Neutrophil (primary cell): ENCODE measurements at regions not wholly inside any gene's neighbourhood (a gene's known extent, or its start where the extent isn't known, plus 50 kb on each side); places are given as distances from the start of the nearest gene placed in this dataset.

ENCODE experiments used
- H3K27ac ChIP-seq: fragments of 200-600 bp; sonication (generic); 2 replicates; pipeline ENCODE4 v1.5.1; 2016; ENCODE audit warnings: mild to moderate bottlenecking, moderate library complexity
- H3K27me3 ChIP-seq: fragments of 200-600 bp; sonication (generic); 2 replicates; pipeline ENCODE4 v1.6.0; 2016; ENCODE audit warnings: mild to moderate bottlenecking
- H3K36me3 ChIP-seq: fragments of 200-600 bp; sonication (generic); 2 replicates; pipeline ENCODE4 v1.5.1; 2017
- H3K4me1 ChIP-seq, 2 experiments: fragments of 200-600 bp in 1 of 2; sonication (generic) in 1 of 2; 1 replicate in 1 of 2; 2 replicates in 1 of 2; pipeline versions ENCODE4 v1.5.1 to v1.6.1; 2013 to 2016; ENCODE audit warnings: low read depth in 1 of 2, low read length in 1 of 2, mild to moderate bottlenecking in 1 of 2, moderate library complexity in 1 of 2; ENCODE audit not compliant: control insufficient read depth in 1 of 2, insufficient read depth in 1 of 2
- H3K4me3 ChIP-seq, 2 experiments: fragments of 200-600 bp in 1 of 2; sonication (generic) in 1 of 2; 1 replicate in 1 of 2; 2 replicates in 1 of 2; pipeline ENCODE4 v1.5.1; 2013 to 2016; ENCODE audit warnings: low read depth in 1 of 2, low read length in 1 of 2, mild to moderate bottlenecking in 1 of 2, moderate library complexity in 1 of 2
- H3K9me3 ChIP-seq: fragments of 200-600 bp; sonication (generic); 2 replicates; pipeline ENCODE4 v1.5.1; 2016
- CTCF ChIP-seq: fragments of 200-600 bp; sonication (generic); IDR thresholded peaks from 2 replicates; pipeline ENCODE4 v1.5.1; 2016; ENCODE audit warnings: antibody characterized with exemption

- Histone ChIP-seq H3K27ac (no peak overlapping the region), H3K36me3 (no peaks in the 10 kb centered on the region), H3K4me3 (no peak overlapping the region), H3K9me3 (no peaks in the 10 kb centered on the region), H3K27me3 (peaks cover 21% of the 10 kb centered on the region), H3K4me1 (no peaks in the 10 kb centered on the region)
- TF ChIP-seq CTCF, result no peak
Observed at GRCh38 chr4:20639346-20639745, 60.9 kb upstream of the PACRGL start.

- Histone ChIP-seq H3K27me3 (peaks cover 25% of the 10 kb centered on the region), H3K4me3 (no peak overlapping the region), H3K36me3 (no peaks in the 10 kb centered on the region), H3K4me1 (no peaks in the 10 kb centered on the region), H3K9me3 (no peaks in the 10 kb centered on the region), H3K27ac (no peak overlapping the region)
- no peak for TF ChIP-seq CTCF
Observed at GRCh38 chr4:20640989-20641388, 59.3 kb upstream of the PACRGL start.

- Histone ChIP-seq H3K36me3 (no peaks in the 10 kb centered on the region), H3K4me3 (no peak overlapping the region), H3K27me3 (peaks cover 29% of the 10 kb centered on the region), H3K9me3 (no peaks in the 10 kb centered on the region), H3K4me1 (no peaks in the 10 kb centered on the region), H3K27ac (no peak overlapping the region)
- TF ChIP-seq CTCF, result no peak
Observed at GRCh38 chr4:20641976-20642375, 58.3 kb upstream of the PACRGL start.

DNA sequence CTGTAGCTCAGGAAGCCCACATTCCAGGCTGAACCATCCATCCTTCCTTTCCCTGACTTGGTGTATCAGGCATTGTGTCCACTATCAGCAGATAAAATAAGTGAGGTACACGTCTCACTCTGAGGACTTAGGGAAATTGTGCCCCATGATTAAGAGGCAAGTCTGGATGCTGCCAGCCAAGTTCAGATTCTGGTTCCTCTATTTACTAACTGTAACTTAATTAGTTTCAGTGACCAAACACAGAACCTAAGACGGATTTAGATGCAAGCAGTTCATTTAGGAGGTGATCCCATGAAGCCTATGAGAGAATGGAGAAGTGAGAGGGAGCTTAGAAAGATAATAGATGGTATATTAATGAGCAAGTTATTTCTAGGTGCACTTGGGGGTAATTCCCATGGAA, 56.6 kb upstream of the PACRGL start:
- no peak for TF ChIP-seq CTCF
- no peak overlapping the region for H3K4me3 ChIP-seq
- no peaks in the 10 kb centered on the region for H3K9me3 ChIP-seq
- peaks cover 44% of the 10 kb centered on the region for H3K27me3 ChIP-seq
- H3K4me1 ChIP-seq, result no peaks in the 10 kb centered on the region
- no peaks in the 10 kb centered on the region for H3K36me3 ChIP-seq
- no peak overlapping the region for H3K27ac ChIP-seq

- Histone ChIP-seq H3K4me3 (no peak overlapping the region), H3K27ac (no peak overlapping the region), H3K27me3 (peaks cover 45% of the 10 kb centered on the region), H3K9me3 (no peaks in the 10 kb centered on the region), H3K36me3 (no peaks in the 10 kb centered on the region), H3K4me1 (no peaks in the 10 kb centered on the region)
- no peak for TF ChIP-seq CTCF
Observed at GRCh38 chr4:20645236-20645635, 55.0 kb upstream of the PACRGL start.

GRCh38 chr4:20646287-20646686, 54.0 kb upstream of the PACRGL start:
- Histone ChIP-seq H3K27me3 (peaks cover 45% of the 10 kb centered on the region), H3K36me3 (no peaks in the 10 kb centered on the region), H3K4me1 (no peaks in the 10 kb centered on the region), H3K4me3 (no peak overlapping the region), H3K9me3 (no peaks in the 10 kb centered on the region), H3K27ac (no peak overlapping the region)
- no peak for TF ChIP-seq CTCF
